Cardiac fibroblast (primary cell): ENCODE measurements at regions not wholly inside any gene's neighbourhood (a gene's known extent, or its start where the extent isn't known, plus 50 kb on each side); places are given as distances from the start of the nearest gene placed in this dataset.

Experiments used
- DNase-seq, 2 donors: peaks; one replicate each; pipeline versions ENCODE4 v3.0.0 to v3.0.0-alpha.2; 2010; ENCODE audit warnings: low read depth in 2 of 2
- H3K4me3 ChIP-seq, 2 donors: replicated peaks in 1 of 2; 1 replicate in 1 of 2; 2 replicates in 1 of 2; pipeline ENCODE4 v1.5.1; 2011; ENCODE audit warnings: low read depth in 2 of 2, low read length in 2 of 2, mild to moderate bottlenecking in 2 of 2, moderate library complexity in 1 of 2
- CTCF ChIP-seq: IDR thresholded peaks from one replicate; pipeline ENCODE4 v1.5.1; 2011; ENCODE audit warnings: low read depth, mild to moderate bottlenecking, low read length, inconsistent platforms

DNA sequence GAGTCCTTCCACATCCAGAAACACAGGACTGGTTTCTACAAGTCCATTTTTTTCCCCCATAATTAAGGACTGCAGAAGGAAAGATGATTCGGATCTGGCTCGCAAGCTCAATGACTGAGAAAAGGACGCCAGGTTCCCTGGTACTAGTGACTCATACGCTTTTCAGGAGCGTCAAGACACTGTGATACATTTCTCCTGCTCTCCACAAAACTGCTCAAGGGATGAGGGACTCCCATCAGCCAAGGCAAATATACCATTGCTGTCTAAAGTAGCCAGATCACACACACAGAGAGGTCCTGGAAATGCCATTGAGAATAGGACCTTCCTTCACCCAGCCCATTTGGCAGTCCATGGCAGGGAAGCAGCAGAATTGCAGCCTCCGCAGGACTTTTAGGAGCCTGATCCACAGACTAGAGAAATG, 253.6 kb upstream of the IRF2BP2 start:
- H3K4me3 ChIP-seq: no peak overlapping the region
- DNase-seq: peak; percentile 56 to 86
- no peak for TF ChIP-seq CTCF

- peak overlapping the region in 1 of 2 donors; percentile 3 for H3K4me3 ChIP-seq
- TF ChIP-seq CTCF: no peak
- DNase-seq: peak; percentile 80 to 84
These were observed 253.1 kb upstream of the IRF2BP2 start for GRCh38 chr1:234862944-234863515.

- no peak for DNase-seq
- H3K4me3 ChIP-seq: no peak overlapping the region
- TF ChIP-seq CTCF: no peak
These were observed 252.5 kb upstream of the IRF2BP2 start for GRCh38 chr1:234862360-234862943.

DNA sequence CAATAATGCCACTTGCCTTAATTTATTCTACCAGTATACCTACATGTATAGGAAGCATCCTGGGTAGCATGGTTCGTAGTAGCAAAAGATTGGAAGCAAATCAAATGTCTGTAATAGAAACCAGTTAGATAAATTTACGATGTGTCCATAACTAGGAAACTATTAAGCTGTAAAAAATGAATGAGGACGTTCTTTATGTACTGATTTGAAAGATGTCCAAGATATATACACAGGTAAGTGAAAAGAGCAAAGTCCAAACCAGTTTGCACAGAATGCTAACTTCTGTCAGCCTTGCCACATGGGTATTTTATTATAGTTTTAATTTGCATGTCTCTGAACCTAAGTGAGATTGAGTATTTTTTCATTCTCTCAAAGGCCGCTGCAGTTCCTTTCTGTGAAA, 251.8 kb upstream of the IRF2BP2 start:
- no peak for TF ChIP-seq CTCF
- no peak for DNase-seq
- H3K4me3 ChIP-seq: no peak overlapping the region

DNA sequence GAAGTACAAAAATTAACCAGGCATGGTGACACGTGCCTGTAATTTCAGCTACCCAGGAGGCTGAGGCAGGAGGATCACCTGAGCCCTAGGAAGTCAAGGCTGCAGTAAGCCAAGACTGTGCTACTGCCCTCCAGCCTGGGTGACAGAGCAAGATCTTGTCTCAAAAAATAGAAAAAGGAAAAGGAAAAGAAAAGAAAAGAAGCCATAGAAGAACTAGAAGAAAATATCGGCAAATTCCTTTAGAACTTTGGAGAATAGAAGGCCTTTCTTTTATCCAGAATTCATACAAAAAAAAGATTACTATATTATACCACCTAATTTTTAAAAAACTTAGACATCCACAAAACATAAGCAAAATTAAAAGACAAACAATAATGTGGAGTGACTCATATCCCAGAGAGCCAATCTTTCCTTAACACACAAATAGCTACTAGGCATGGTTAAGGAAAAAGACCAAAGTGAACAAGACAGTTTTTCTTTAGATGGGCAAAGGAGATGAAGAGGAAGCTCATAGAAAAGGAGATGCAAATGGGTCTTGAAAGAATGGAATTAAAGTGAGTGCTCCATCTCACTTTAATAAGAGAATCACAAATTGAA, 251.1 kb upstream of the IRF2BP2 start:
- DNase-seq: peak in 1 of 2 donors; percentile 39
- no peak overlapping the region for H3K4me3 ChIP-seq
- no peak for TF ChIP-seq CTCF

- no peak for TF ChIP-seq CTCF
- no peak overlapping the region for H3K4me3 ChIP-seq
- DNase-seq: no peak
These were observed 248.7 kb upstream of the IRF2BP2 start for GRCh38 chr1:234858722-234859121.
